ENCODE measurements at regions not wholly inside any gene's neighbourhood (a gene's known extent, or its start where the extent isn't known, plus 50 kb on each side); places are given as distances from the start of the nearest gene placed in this dataset.
"Not testable (repeated sequence)": the region's sequence is repeated elsewhere in the genome, so short reads cannot be mapped to it uniquely, and the experiment has no call there.

DNA sequence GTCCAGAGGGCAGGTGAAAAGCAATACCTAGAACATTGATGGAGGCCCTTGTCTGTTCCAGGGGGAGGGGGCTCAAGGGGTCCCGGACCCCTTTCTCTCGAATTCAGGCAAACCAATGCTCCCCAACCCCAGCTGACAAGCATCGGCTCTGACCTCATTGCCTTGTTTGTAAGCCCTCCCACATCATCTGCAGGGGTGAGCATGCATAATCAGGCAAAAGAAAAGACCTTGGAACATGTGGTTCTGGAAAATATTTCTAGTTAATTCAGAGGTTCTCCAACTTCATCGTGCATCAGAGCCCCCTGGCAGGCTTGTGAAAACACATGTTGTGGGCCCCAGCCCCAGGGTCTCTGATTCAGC, 231.3 kb downstream of the TOMM20 start:
- DNase-seq = no peak

DNA sequence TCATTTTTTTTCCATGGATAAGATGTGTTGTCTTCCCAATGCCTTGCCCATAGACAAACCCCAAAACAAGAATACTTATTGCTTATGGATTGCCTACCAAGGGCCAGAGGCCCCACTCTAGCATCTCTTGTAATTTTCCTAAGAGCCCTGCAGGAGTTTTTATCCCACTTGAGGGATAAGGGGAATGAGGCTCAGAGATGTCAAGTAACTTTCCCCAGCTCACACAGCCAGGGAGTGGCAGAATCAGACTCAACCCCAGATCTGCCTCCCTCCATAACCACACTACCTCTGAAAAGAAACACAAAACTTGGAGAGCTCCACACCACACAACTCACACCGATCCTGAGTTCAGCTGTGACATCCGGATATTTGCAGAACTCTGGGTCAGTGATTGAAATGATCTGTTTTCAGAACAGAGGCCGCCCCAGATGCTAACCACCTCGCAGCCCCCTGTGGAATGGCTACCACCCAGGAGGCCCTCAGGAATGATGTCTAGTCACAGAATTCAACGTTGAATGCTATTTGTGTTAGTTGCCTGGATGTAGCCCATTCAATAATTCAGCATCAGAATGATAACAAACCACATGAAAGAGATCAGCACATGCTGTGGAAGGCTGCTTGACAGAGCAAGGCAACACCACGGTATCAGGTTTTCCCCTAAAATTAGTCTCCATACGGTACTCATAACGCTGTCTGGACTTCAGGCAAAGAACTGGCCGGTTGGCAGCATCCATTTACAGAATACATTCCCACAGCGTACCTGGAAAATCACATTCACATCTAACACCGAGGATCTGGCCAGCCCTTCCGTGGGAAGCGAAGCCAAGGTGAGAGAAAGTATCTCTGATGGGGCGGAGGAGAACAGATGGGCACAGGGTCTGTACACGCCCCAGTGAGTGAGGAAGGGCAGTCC, 231.9 kb downstream of the TOMM20 start:
- no peak for DNase-seq

DNA sequence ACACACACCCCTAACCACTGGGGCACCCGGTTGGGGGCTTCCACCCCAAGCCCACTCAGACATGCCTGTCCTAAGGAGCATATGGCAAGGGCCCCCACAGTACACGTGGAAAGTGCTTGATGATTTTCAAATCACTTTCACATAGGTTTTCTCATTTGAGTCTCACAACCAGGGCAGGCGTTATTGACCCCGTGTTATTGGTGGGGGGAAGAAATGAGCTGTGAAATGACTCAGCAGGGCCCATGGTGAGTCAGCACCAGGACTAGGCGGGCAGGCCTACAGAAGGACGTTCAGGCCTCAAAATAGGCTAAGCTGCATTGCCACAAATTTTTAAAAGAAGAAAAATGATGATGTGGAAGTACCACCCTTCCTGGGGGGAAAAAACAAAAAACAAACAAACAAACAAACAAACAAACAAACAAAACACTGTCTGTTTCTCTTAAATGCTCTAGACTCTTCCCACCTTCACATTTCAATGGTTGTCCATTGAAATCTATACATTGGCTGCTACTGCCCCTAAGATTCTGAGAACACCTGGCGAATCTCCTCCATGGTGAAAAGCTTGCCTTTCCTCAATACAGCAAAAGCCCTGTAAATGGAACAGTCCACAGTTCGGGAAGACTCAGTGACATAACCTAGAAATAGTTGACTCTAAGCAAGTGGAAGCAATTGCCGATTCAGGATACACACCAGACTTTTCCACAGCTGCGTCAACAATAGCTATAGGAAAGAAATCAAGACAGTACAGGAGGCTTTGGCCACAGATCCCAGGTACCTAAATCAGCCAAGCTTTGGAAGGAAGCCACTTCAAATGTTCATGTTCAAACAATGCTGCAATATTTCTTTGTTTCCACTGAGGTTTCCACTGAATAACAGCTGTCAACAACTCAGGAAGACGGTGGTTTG, 234.7 kb downstream of the TOMM20 start:
- no peak for DNase-seq

DNA sequence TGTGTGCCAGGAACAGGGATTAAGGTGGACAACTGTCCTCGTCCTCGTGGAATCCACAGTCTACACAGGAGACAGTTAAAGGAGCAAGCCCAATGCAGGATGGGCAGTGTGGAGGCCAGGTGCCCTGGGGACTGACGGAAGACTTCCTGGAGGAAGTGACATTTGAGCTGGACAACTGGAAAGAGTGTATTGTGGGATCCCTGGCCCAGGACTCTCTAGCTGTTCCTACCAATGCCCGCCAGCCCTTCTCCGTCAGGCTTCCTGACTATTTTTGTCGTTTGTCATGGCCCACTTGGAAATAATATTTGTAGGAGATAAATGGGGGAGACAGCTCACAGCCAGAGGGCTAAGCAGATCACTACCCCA, 235.3 kb downstream of the TOMM20 start:
- no peak for DNase-seq

DNA sequence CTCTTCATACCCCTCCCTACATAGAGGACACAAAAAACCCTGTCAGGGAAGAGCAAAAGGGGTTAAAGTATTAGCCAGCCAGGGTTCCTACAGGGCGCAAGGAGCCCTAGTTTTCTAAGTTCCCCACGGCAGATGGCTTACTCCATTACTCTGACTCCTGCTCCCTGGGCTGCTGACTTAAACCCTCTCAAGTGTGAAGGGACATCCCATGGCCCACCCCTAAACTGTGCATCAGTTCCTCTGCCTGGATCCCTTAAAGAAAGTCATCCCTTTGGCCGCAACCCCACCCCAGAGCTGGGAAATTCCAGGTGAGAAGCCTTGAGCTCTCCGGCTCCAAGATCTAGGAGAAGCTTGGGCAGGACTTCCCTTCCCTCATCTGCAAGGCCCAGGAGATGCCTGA, 236.0 kb downstream of the TOMM20 start:
- DNase-seq = no peak

DNA sequence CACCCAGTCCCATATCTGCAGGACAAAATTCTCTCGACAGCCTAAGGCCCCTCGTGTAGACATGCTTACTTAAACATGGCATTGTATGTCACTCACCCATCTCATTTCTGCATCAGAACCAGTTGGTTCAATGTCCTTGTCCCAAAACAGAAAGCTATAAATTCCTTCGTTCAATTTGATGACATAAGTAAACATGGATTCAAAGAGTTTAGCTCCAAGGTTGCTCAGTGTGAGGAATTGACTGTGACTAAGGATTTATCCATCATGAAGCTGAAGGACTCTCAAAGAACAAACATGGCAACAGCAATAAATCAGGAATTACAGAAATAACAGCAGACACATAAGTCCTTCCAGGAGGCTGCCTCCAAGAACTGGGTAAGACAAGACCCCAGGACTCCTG, 237.2 kb downstream of the TOMM20 start:
- DNase-seq = no peak

DNA sequence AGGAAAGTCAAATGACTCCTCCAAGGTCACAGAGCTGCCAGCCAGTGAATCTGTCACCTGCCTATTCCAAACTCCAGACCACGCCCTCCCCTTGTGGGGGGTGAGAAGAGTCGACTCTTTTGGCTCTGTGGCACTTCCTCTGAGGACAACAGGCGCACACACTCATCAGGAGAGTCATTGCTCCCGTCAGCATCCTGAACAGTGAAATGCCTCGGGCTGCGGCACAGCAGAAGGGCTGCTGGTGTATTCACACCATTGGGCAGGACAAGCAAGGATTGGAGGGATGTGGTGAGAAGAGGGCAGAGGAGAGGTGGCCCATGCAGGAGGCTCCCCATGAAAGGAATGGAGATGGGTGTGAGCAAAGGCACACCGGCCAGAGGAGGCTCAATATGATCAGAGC, 239.0 kb downstream of the TOMM20 start:
- no peak for DNase-seq

DNA sequence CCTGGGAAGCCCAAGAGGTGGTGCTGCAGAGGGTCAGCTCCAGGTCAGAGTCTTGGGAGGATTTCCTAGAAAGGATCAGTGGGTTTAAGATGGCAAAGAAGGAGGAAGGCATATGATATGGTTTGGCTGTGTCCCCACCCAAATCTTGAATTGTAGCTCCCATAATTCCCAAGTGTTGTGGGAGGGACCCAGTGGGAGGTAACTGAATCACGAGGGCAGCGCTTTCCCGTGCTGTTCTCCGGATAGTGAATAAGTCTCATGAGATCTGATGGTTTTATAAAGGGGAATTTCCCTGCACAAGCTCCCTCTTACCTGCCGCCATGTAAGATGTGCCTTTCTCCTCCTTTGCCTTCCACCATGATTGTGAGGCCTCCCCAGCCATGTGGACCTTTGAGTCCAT, 240.4 kb downstream of the TOMM20 start:
- not testable (repeated sequence) for DNase-seq

DNA sequence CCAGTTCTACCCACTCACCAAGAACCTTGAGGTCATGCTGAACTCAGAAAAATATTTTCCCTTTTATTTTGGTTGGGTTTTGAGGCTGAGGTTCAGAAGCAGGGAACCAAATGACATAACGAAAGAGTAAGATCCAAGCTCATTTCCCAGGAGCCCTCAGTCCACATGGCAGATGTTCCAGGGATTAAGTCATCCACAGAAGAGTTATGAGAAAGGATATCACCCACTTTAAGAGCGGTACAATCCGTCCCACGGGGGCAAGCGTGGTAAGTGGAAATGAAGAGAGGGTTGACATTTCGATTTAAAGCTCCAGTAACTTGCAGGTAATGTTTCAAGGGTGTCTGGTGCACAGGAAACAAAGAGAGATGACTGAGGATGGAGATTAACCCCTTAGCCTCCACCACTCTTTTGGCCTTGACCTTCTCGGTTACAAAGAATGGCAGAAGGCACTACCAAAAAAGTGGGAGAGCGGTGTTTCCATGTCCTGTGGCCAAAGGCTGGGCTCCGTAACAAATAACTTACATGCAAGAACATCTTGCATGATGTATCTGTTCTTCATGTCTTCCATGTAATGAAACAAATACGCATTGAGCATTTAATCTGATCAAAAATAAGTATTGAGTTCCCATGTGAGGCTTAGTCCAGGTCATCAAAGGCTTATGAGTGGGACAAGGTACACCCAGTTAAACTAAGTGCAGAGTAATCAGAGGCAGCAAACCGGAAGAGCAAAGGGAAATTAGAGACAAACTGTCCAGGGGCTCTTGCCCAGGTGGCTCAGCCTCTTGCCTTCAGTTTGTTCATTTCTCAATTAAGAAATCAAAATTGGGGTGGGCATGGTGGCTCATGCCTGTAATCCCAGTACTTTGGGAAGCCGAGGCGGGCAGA, 241.4 kb downstream of the TOMM20 start:
- no peak for DNase-seq

DNA sequence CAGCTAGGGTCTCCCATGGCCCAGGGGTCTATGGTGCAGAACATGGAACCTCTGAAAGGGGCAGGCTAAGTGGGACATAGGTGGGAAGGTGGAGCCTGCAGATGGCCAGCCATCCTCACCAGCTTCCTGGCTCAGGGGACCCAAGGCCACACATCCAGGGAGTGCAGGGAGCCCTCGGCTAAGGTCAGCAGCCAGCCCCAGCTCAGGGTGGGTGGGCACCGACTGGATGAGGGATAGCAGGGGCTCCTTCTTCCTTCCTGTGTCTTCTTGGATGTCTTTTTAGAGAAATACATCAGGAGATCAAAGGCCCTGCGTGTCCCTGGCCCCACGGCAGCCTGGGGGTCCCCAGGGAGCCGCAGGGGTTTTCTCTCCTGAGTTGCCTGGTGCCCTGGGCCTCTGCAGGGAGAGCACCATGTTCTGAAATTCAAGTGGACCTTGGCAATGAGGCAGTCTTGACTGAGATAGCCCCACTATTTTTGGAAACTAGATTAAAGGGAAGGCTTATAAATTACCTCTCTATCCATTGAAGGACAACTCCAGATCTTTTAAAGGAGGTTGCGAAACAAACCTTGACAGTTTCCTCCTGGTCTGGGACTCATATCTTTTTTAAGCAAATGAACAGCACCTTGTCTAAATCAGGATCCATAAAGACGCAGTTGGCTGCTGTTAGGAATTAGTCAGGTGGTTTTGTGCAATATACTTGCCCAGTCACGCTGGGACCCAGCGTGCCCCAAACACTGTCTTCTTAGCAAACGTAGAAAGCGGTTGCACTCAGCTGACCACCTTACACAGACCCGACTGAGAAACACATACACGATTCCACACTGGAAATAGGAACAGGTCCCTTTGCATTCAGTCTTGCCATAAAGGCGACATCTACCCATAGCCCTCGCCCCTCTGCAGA, 242.3 kb downstream of the TOMM20 start:
- no peak for DNase-seq

DNA sequence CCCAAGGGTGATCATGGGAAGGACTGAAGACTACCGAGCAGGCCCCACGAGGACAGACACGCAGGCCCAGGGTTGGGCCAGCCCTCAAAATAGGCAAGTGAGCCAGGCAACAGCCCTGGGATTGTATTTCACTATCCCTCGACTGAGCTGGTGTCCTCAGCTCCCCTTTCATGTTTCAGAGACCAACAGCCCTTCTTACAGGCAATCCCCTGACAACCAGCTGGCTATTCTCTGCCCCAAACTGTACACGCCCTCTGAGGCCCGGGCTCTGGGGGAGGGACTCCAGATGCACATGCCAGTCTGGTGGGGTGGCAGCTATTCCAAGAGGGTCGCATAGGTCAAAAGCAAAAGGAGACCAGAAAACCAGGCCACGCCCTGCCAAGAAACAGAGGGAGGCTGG, 243.0 kb downstream of the TOMM20 start:
- DNase-seq = no peak

DNA sequence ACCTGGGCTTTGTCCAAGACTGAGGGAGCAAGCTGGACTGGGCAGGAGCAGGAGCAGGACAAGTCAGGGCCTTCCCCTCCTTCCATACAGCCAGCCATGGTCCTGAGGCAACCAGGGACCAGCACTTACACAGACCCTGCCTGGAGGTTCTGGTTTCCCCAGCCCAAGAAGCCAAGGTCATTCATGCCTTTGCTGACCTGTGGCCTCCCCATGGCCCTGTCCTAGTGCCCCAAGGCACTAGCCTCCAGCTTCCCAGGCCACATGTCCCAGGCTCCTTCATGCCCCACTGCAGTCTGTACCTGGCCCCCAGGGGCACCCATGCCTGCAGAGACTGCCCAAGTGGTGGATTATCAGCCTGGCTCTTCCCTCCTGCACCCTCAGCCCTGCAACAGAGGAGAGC, 243.9 kb downstream of the TOMM20 start:
- DNase-seq = no peak

DNA sequence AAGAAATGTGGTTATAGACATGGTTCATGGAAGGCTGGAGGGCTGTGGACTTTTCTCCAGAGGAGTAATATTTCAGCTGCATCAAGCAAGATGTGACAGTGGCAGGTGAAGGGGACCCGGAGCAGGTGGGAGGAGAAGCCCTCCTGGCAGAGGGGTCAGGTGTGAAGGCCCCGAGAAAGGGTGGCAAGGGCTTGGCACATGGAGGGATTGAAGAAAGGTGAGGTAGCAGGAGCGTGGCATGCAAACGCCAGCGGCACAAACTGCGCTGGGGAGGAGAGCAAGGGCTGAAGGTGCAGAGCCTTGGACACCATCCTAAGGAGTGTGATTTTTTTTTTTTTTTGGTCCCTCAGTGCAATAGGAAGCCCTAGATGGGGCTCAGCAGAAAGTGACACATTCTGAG, 244.6 kb downstream of the TOMM20 start:
- no peak for DNase-seq

DNA sequence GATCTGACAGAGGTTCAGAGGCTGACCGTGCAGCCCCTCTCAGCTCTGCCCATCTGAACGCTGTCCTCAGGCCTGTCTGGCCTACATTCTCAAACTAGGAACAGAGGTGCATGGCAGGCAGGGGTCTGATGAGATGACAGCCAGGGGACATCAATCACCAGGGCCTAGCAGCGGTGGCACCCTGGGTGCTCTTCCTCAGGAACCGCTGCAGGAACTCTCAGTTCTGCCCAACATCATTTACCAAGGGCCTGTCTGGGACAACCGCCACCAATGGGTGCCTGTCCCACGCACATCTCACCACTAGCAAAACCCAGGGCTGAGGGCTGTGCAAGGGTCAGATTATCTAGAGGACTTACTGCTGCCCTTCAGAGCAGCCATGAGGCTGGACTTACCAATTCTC, 245.7 kb downstream of the TOMM20 start:
- DNase-seq = no peak

DNA sequence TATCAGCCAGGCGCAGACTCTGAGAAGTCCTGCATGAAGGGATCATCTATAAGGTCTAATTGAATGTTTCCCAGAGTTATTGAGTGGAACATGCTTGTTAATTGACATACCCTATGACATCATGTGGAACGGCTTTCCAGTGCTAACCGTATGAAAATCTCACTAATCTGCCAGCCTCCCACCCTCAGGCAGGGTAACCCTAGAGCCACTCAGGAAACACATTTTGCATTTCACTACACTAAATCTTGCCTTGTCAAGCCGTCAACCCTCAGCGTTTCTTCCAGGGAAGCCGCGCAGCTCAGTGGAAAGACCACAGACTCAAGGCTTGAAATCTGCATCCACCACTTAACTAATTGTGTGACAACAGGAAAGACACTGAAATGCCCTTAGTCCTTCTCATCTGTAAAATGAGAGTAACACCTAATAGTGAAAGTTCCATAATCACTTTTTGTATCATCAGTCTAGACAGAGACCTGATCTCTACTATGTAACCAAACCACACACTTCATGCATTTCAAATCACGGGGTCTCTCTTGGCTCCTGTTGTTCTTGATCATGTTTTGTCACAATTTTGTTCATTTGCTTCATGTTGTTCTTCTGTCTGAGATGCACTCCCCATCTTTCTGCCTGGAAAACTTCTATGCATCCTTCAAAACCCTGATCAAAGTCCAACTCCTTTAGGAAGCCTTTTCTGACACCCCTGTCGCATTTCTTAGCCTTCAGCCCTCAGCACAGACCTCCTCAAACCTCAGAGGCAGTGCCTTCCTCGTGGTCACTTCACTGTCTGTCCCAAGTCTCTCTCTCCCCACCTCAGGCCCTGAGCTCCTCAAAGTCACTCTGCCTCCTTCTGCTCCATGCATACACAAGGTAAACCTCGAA, 246.5 kb downstream of the TOMM20 start:
- no peak for DNase-seq

DNA sequence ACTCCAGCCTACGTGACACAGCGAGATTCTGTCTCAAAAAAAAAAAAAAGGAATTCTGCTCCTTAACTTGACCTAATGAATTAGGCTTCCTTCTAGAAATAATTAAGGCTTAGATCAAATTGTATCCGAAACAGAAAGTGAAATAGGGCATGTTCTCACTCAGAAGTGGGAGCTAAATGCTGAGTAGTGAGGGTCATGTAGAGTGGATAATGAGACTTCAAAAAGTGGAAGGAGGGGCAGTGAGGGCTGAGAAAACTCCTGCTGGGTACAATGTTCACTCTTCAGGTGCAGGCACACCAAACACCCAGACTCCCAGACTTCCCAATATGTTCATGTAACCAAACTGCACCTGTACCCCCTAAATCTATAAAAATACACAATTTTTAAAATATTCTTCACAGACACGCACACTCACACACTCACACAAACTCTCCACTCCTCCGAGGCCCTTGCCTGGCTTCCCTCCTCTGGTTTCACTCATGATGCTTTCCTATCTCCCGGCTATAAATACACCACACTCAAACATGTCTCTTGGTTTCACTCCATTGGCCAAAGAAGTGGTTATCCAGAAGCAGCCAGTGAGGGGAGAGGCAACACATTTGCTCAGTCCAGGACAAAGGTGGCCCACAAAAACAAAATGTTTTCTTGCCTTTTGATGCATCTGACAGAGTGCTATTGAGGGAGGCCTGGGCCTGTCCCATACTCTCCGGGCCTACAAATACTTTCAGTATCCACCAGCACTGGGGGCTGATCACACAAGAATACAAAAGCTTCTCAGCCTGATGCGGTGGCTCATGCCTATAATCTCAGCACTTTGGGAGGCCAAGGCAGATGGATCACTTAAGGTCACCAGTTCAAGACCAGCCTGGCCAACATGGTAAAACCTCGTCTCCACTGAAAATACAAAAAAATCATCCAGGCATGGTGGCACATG, 249.2 kb downstream of the TOMM20 start:
- no peak for DNase-seq

DNA sequence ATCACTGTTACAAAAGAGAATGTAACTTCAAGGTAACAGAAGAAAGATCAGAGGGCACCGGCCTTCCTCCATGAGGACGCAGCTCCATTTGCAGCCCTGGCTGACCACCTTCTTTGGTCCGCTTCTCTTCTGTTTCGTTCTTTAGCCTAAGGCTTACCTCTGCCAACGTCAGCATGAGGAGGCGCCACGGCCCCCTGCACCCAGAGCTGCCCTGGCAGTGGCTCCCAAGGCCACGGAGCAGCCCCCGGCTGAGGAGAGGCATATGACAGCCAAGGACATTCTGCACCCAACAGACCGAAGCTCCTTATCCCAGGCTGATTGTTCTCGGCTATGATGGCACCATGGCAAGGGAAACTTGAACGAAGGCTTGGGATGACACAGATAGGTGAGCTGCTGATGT, 250.3 kb downstream of the TOMM20 start:
- no peak for DNase-seq

DNA sequence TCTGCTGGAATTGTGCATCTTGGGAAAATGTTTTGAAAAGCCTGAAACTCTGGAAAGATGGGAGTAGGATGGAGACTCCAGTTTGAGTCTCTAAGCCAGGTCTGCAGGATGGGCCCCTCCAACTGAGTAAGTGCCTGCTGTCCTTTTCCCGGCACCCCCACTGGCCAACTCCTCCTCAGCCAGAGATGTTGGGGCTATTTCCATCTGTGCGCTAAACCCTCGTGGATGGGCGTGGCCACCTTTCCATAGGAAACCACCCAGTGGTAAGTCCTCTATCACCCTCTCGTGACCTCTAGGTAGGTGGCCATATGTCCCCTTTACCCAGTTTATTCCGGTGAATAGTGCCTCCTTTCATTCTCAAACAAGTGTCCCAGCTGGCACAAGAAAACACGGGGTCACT, 250.9 kb downstream of the TOMM20 start:
- DNase-seq = no peak

DNA sequence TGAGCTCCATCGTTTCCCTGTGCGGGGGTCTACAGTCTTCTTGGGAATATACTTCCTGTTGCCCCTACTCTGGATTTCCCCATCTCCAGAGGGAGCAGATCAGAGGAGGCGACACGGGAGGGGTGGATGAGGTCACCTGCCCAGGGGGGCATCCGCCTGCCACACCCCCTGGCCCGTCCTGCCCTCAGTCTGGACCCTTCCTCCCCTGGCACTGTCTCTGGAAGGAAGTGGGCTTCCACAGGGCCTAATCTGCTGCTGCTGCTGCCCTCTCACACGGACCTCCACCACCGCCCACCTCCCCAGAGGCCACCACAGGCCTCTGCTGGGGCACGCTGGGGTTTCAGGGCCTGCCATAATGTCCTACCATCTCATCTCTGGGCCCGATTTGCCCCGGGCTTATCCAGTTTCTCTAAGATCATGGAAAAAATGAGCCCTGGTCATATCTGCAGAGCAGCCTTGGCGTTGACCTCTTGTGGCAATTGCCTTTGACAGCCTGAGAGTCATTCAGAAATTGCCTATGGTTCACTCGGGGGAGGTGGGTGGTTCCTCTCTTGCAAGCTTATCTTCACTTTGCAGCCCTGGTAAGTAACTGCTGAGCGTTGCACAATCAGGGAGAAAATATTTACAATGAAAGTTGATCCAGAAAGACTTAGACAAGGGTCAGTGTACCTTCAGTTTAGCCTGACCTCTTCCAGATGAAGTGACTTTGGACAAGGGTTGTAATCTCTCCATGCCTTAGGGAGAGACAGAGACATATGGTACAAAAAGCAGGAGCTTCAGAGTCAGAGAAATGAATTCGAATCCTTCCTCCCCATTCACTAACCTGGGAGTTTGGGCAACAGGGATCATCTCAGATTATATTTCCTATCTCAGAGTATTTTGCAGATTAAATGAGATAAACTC, 252.4 kb downstream of the TOMM20 start:
- peak; percentile 80 to 85 for DNase-seq

Measured in AML-193 (cell line).